Fibroblast of the aortic adventitia (primary cell): ENCODE measurements at regions not wholly inside any gene's neighbourhood (a gene's known extent, or its start where the extent isn't known, plus 50 kb on each side); places are given as distances from the start of the nearest gene placed in this dataset.
"Not testable (repeated sequence)": the region's sequence is repeated elsewhere in the genome, so short reads cannot be mapped to it uniquely, and the experiment has no call there.

Experiments
- DNase-seq: peaks from one replicate; pipeline ENCODE4 v3.0.0-alpha.2; 2010; ENCODE audit warnings: low read depth
- H3K4me3 ChIP-seq: 2 replicates; pipeline ENCODE4 v1.5.1; 2011; ENCODE audit warnings: low read depth, mild to moderate bottlenecking, control low read depth, low read length, moderate library complexity
- CTCF ChIP-seq: IDR thresholded peaks from 2 replicates; pipeline ENCODE4 v1.5.1; 2011; ENCODE audit warnings: mild to moderate bottlenecking, low read length, control low read depth, inconsistent platforms; ENCODE audit not compliant: insufficient read depth

- no peak for TF ChIP-seq CTCF
- H3K4me3 ChIP-seq: no peak overlapping the region
- DNase-seq: no peak
Measured at GRCh38 chr10:131822013-131822691, 78.7 kb upstream of the PPP2R2D start.

GRCh38 chr10:131822692-131823245, 78.0 kb upstream of the PPP2R2D start:
- no peak overlapping the region for H3K4me3 ChIP-seq
- no peak for DNase-seq
- TF ChIP-seq CTCF: no peak

- H3K4me3 ChIP-seq, DNase-seq: not testable (repeated sequence)
Measured at GRCh38 chr10:131823601-131824099, 77.2 kb upstream of the PPP2R2D start.

GRCh38 chr10:131824371-131825149, 76.2 kb upstream of the PPP2R2D start:
- no peak for TF ChIP-seq CTCF
- no peak for DNase-seq
- no peak overlapping the region for H3K4me3 ChIP-seq

- no peak for TF ChIP-seq CTCF
- DNase-seq: no peak
Measured at GRCh38 chr10:131825150-131825848, 75.5 kb upstream of the PPP2R2D start.

GRCh38 chr10:131825960-131826650, 74.7 kb upstream of the PPP2R2D start:
- TF ChIP-seq CTCF: no peak
- DNase-seq: no peak
- H3K4me3 ChIP-seq: no peak overlapping the region

More at GRCh38 chr10:131825150-131825848, 75.5 kb upstream of the PPP2R2D start:
- H3K4me3 ChIP-seq: no peak overlapping the region
